ENCODE measurements at regions not wholly inside any gene's neighbourhood (a gene's known extent, or its start where the extent isn't known, plus 50 kb on each side); places are given as distances from the start of the nearest gene placed in this dataset.
"Not testable (repeated sequence)": the region's sequence is repeated elsewhere in the genome, so short reads cannot be mapped to it uniquely, and the experiment has no call there.

GRCh38 chr7:68706291-68706690, 892.0 kb upstream of the AUTS2 start:
- 63 to 69% methylated on average over 5 of the region's 5 CpGs for WGBS, 2 donors
- Histone ChIP-seq H3K27ac (no peak overlapping the region), H3K36me3 (no peaks in the 10 kb centered on the region), H3K27me3 (no peaks in the 10 kb centered on the region), H3K9me3 (no peaks in the 10 kb centered on the region), H3K4me3 (no peak overlapping the region), H3K4me1 (no peaks in the 10 kb centered on the region)
- ATAC-seq (ENCODE audit: low FRiP score in 2 of 2): no peak
- TF ChIP-seq POLR2A (IDR thresholded peaks at IDR 0.05) (no peak), EP300 (IDR thresholded peaks at IDR 0.05) (no peak), CTCF (IDR thresholded peaks at IDR 0.05) (no peak), POLR2AphosphoS5 (IDR thresholded peaks at IDR 0.05) (no peak)
- DNase-seq: no peak

- 74 to 76% methylated on average over 5 of the region's 5 CpGs for WGBS, 2 donors
- H3K4me1 ChIP-seq: no peaks in the 10 kb centered on the region
- no peak for TF ChIP-seq EP300 (IDR thresholded peaks at IDR 0.05)
- no peak for TF ChIP-seq CTCF (IDR thresholded peaks at IDR 0.05)
- no peak for TF ChIP-seq POLR2A (IDR thresholded peaks at IDR 0.05)
- TF ChIP-seq POLR2AphosphoS5 (IDR thresholded peaks at IDR 0.05): no peak
Observed at GRCh38 chr7:68707159-68707558, 891.1 kb upstream of the AUTS2 start.

GRCh38 chr7:68707958-68708357, 890.3 kb upstream of the AUTS2 start:
- 83 to 91% methylated on average over 6 of the region's 6 CpGs for WGBS, 2 donors
- Histone ChIP-seq H3K27ac (no peak overlapping the region), H3K4me1 (no peaks in the 10 kb centered on the region), H3K9me3 (no peaks in the 10 kb centered on the region), H3K36me3 (no peaks in the 10 kb centered on the region), H3K27me3 (no peaks in the 10 kb centered on the region), H3K4me3 (no peak overlapping the region)
- ATAC-seq (ENCODE audit: low FRiP score in 2 of 2) (no peak), DNase-seq (no peak)
- TF ChIP-seq EP300 (IDR thresholded peaks at IDR 0.05) (no peak), POLR2A (IDR thresholded peaks at IDR 0.05) (no peak), CTCF (IDR thresholded peaks at IDR 0.05) (no peak), POLR2AphosphoS5 (IDR thresholded peaks at IDR 0.05) (no peak)

More at GRCh38 chr7:68707159-68707558, 891.1 kb upstream of the AUTS2 start:
- DNase-seq (no peak), ATAC-seq (ENCODE audit: low FRiP score in 2 of 2) (no peak)
- Histone ChIP-seq H3K27ac (no peak overlapping the region), H3K4me3 (no peak overlapping the region), H3K9me3 (no peaks in the 10 kb centered on the region), H3K36me3 (no peaks in the 10 kb centered on the region), H3K27me3 (no peaks in the 10 kb centered on the region)

- WGBS, 2 donors: 80 to 84% methylated on average over 7 of the region's 7 CpGs
- H3K9me3 ChIP-seq: no peaks in the 10 kb centered on the region
- no peak overlapping the region for H3K4me3 ChIP-seq
Observed at GRCh38 chr7:68712956-68713495, 885.2 kb upstream of the AUTS2 start.

GRCh38 chr7:68714135-68714534, 884.1 kb upstream of the AUTS2 start:
- not testable (repeated sequence) for H3K27me3 ChIP-seq
- 89 to 93% methylated on average over 1 of the region's 1 CpG for WGBS, 2 donors

More at GRCh38 chr7:68712956-68713495, 885.2 kb upstream of the AUTS2 start:
- ATAC-seq (ENCODE audit: low FRiP score in 2 of 2) (no peak), DNase-seq (no peak)
- no peak for TF ChIP-seq EP300 (IDR thresholded peaks at IDR 0.05)
- no peak for TF ChIP-seq CTCF (IDR thresholded peaks at IDR 0.05)
- Histone ChIP-seq H3K4me1 (no peaks in the 10 kb centered on the region), H3K27ac (no peak overlapping the region), H3K36me3 (no peaks in the 10 kb centered on the region), H3K27me3 (no peaks in the 10 kb centered on the region)

More at GRCh38 chr7:68714135-68714534, 884.1 kb upstream of the AUTS2 start:
- not testable (repeated sequence) for ATAC-seq (ENCODE audit: low FRiP score in 2 of 2); DNase-seq; H3K27ac ChIP-seq; H3K36me3 ChIP-seq; H3K9me3 ChIP-seq; H3K4me3 ChIP-seq; H3K4me1 ChIP-seq
